ENCODE measurements at regions not wholly inside any gene's neighbourhood (a gene's known extent, or its start where the extent isn't known, plus 50 kb on each side); places are given as distances from the start of the nearest gene placed in this dataset.

GRCh38 chr3:71890356-71890931 is 105.5 kb upstream of the PROK2 start:
- H3K4me2 ChIP-seq (ENCODE audit: insufficient read depth, insufficient read length, low read length): no peak overlapping the region
- no peak overlapping the region for H3K27ac ChIP-seq (ENCODE audit: insufficient read length, low read depth, low read length)
- H2AFZ ChIP-seq (ENCODE audit: low read length): no peak overlapping the region

More at GRCh38 chr3:71890356-71890931, 105.5 kb upstream of the PROK2 start:
- H3K9me3 Mint-ChIP-seq: no peaks in the 10 kb centered on the region; a peak in 1 of 5 replicates
- H2BK120ac ChIP-seq (ENCODE audit: low read depth, low read length, poor library complexity, severe bottlenecking): no peak overlapping the region
- H4K8ac ChIP-seq (replicated peaks; ENCODE audit: insufficient read length, low read depth, low read length): no peak overlapping the region
- H3K27me3 ChIP-seq (ENCODE audit: insufficient read depth, low read length): no peaks in the 10 kb centered on the region
- H3K27me3 Mint-ChIP-seq (ENCODE audit: low read depth): peaks cover 8% of the 10 kb centered on the region
- no peaks in the 10 kb centered on the region for H3K79me2 ChIP-seq (ENCODE audit: insufficient read depth, low read length)
- no CpG with 5 or more reads among the region's 4 CpGs for whole genome bisulfite sequencing (ENCODE audit: extremely low coverage, insufficient read length, low lambda C conversion rate)
- H2BK12ac ChIP-seq (ENCODE audit: insufficient read length, low read depth, low read length): no peak overlapping the region
- H3K18ac ChIP-seq (ENCODE audit: insufficient read length, low read depth, low read length): no peak overlapping the region
- H3K56ac ChIP-seq (ENCODE audit: insufficient read length, low read depth, low read length): no peak overlapping the region
- H3K23ac ChIP-seq (ENCODE audit: insufficient read length, low read depth, low read length): no peak overlapping the region
- H3K4me1 Mint-ChIP-seq: peaks cover 17 to 22% of the 10 kb centered on the region in 2 experiments
- no peaks in the 10 kb centered on the region for H3K9me3 ChIP-seq (ENCODE audit: control insufficient read depth, low read depth, low read length)
- H3T11ph ChIP-seq (ENCODE audit: low read length): no peak overlapping the region
- H3K4me1 ChIP-seq (ENCODE audit: insufficient read depth, low read length): no peaks in the 10 kb centered on the region
- no peaks in the 10 kb centered on the region for H3K23me2 ChIP-seq (ENCODE audit: insufficient read length, low read depth, low read length, poor library complexity, severe bottlenecking)
- no peak overlapping the region for H3K9ac ChIP-seq (ENCODE audit: extremely low read depth, insufficient read length, low read length)
- no peak for TF ChIP-seq CTCF (conservative IDR thresholded peaks at IDR 0.05)
- H2BK20ac ChIP-seq (ENCODE audit: low read depth, low read length, poor library complexity, severe bottlenecking): no peak overlapping the region
- H2AK5ac ChIP-seq (ENCODE audit: insufficient read length, low read length): no peak overlapping the region
- H2BK15ac ChIP-seq (ENCODE audit: low read depth, low read length): no peak overlapping the region
- no peak overlapping the region; a peak in 1 of 7 replicates for H3K27ac Mint-ChIP-seq
- H3K79me1 ChIP-seq (ENCODE audit: insufficient read depth, low read depth, low read length, poor library complexity, severe bottlenecking): no peaks in the 10 kb centered on the region
- no peaks in the 10 kb centered on the region for H3K36me3 Mint-ChIP-seq (ENCODE audit: insufficient read depth in 1 of 3, low read depth in 3 of 3)
- no peak overlapping the region for H4K5ac ChIP-seq (ENCODE audit: insufficient read length, low read depth, low read length)
- H3K14ac ChIP-seq (ENCODE audit: insufficient read depth, low read length): no peak overlapping the region
- H4K91ac ChIP-seq (ENCODE audit: insufficient read length, low read depth, low read length): no peak overlapping the region
- no peak for DNase-seq
- H3K4me3 Mint-ChIP-seq: no peak overlapping the region
- H3K4ac ChIP-seq (ENCODE audit: low read depth, low read length): no peak overlapping the region
- no peak overlapping the region for H2BK5ac ChIP-seq (ENCODE audit: insufficient read length, low read length)
- H4K20me1 ChIP-seq (ENCODE audit: control insufficient read depth, insufficient read depth, insufficient read length): no peaks in the 10 kb centered on the region

All from H9 (cell line).